Activated CD8-positive, alpha-beta T cell treated with anti-CD3 and anti-CD28 coated beads for 36 hours (primary cell): ENCODE measurements at regions not wholly inside any gene's neighbourhood (a gene's known extent, or its start where the extent isn't known, plus 50 kb on each side); places are given as distances from the start of the nearest gene placed in this dataset.

Experiments used
- ATAC-seq: fragments of 200-7000 bp; cut with Tn5 transposase; one replicate; pipeline ENCODE4 v1.10.0; 2021; ENCODE audit warnings: mild to moderate bottlenecking, moderate library complexity
- CTCF ChIA-PET: fragments of 350-600 bp; sonication (Branson Sonifier 250); formaldehyde crosslinking; loops from one replicate; lab custom pipeline; 2021; ENCODE audit warnings: antibody characterized with exemption; lab: Charles Lee
- POLR2A ChIA-PET: fragments of 350-600 bp; sonication (Branson Sonifier 250); formaldehyde crosslinking; loops from one replicate; lab custom pipeline; 2021; ENCODE audit warnings: antibody characterized with exemption; lab: Charles Lee
- DNase-seq: peaks from one replicate; pipeline ENCODE4 v3.0.0-alpha.2; 2020
- H3K27ac Mint-ChIP-seq: one replicate; pipeline ENCODE4 v1.8.0; 2021; ENCODE audit warnings: mild to moderate bottlenecking, mixed read lengths
- H3K27me3 Mint-ChIP-seq: one replicate; pipeline ENCODE4 v1.8.0; 2021; ENCODE audit warnings: mixed read lengths
- H3K36me3 Mint-ChIP-seq: one replicate; pipeline ENCODE4 v1.8.0; 2021; ENCODE audit warnings: low read depth, mixed read lengths
- H3K4me1 Mint-ChIP-seq: one replicate; pipeline ENCODE4 v1.8.0; 2021; ENCODE audit warnings: low read depth, mixed read lengths
- H3K4me3 Mint-ChIP-seq: one replicate; pipeline ENCODE4 v1.8.0; 2021; ENCODE audit warnings: mild to moderate bottlenecking, moderate library complexity, mixed read lengths
- H3K9me3 Mint-ChIP-seq: one replicate; pipeline ENCODE4 v1.8.0; 2021; ENCODE audit warnings: mixed read lengths
- CTCF ChIP-seq: fragments of 200-600 bp; IDR thresholded peaks from one replicate; pipeline ENCODE4 v1.8.0; 2022; ENCODE audit warnings: antibody characterized with exemption, mild to moderate bottlenecking
- intact Hi-C: fragments of 100-400 bp; cut with micrococcal nuclease; formaldehyde crosslinking; loops from one replicate; pipeline ENCODE4 v1.10.0; 2022

GRCh38 chr16:48687421-48688038, 77.5 kb upstream of the N4BP1 start:
- TF ChIP-seq CTCF: peak; percentile 76
- ATAC-seq: peak; percentile 71
- Mint-ChIP-seq H3K27ac (no peak overlapping the region), H3K4me3 (no peak overlapping the region), H3K9me3 (no peaks in the 10 kb centered on the region), H3K4me1 (peaks cover 2% of the 10 kb centered on the region), H3K27me3 (peaks cover 10% of the 10 kb centered on the region), H3K36me3 (no peaks in the 10 kb centered on the region)
- DNase-seq: peak; percentile 59
- POLR2A ChIA-PET: no interaction called here
- CTCF ChIA-PET: interaction anchor here (0.6 to 1.8 kb wide), 17 partner anchors 8 to 1226 kb away, joined by 3 to 8 read pairs (median 4); no protein-coding TSS in a partner anchor
- intact Hi-C loops: loop anchor here (5.0 kb wide), 1 partner anchor 660 kb away; no protein-coding TSS in a partner anchor

GRCh38 chr16:48684148-48684547, 74.2 kb upstream of the N4BP1 start:
- intact Hi-C loops: no loop called here

GRCh38 chr16:48682971-48683370, 73.0 kb upstream of the N4BP1 start:
- Mint-ChIP-seq H3K27me3 (peaks cover 13% of the 10 kb centered on the region), H3K36me3 (no peaks in the 10 kb centered on the region), H3K4me1 (peaks cover 2% of the 10 kb centered on the region), H3K9me3 (no peaks in the 10 kb centered on the region), H3K27ac (no peak overlapping the region), H3K4me3 (no peak overlapping the region)
- intact Hi-C loops: no loop called here
- ATAC-seq (no peak), DNase-seq (no peak)
- POLR2A ChIA-PET: no interaction called here
- CTCF ChIA-PET: interaction anchor here (0.6 kb wide), 1 partner anchor 13 kb away, joined by 4 read pairs; no protein-coding TSS in a partner anchor
- TF ChIP-seq CTCF: no peak

More at GRCh38 chr16:48684148-48684547, 74.2 kb upstream of the N4BP1 start:
- Mint-ChIP-seq H3K27me3 (peaks cover 11% of the 10 kb centered on the region), H3K9me3 (no peaks in the 10 kb centered on the region), H3K4me1 (peaks cover 2% of the 10 kb centered on the region), H3K36me3 (no peaks in the 10 kb centered on the region), H3K4me3 (no peak overlapping the region), H3K27ac (no peak overlapping the region)
- ATAC-seq: no peak
- no peak for DNase-seq
- CTCF ChIA-PET: no interaction called here
- no peak for TF ChIP-seq CTCF
- POLR2A ChIA-PET: no interaction called here

- H3K27me3 Mint-ChIP-seq: peaks cover 10% of the 10 kb centered on the region
- no peak for TF ChIP-seq CTCF
- H3K4me1 Mint-ChIP-seq: peaks cover 2% of the 10 kb centered on the region
- CTCF ChIA-PET: no interaction called here
- no peak overlapping the region for H3K4me3 Mint-ChIP-seq
- ATAC-seq: no peak
- no peak for DNase-seq
- intact Hi-C loops: no loop called here
- H3K36me3 Mint-ChIP-seq: no peaks in the 10 kb centered on the region
- POLR2A ChIA-PET: no interaction called here
- H3K9me3 Mint-ChIP-seq: no peaks in the 10 kb centered on the region
- no peak overlapping the region for H3K27ac Mint-ChIP-seq
Observed at GRCh38 chr16:48681520-48681919, 71.5 kb upstream of the N4BP1 start.

- ChIA-PET CTCF (no interaction called here), POLR2A (no interaction called here)
- DNase-seq (no peak), ATAC-seq (no peak)
- peaks cover 2% of the 10 kb centered on the region for H3K4me1 Mint-ChIP-seq
- peaks cover 4% of the 10 kb centered on the region for H3K27me3 Mint-ChIP-seq
- no peaks in the 10 kb centered on the region for H3K9me3 Mint-ChIP-seq
- H3K4me3 Mint-ChIP-seq: no peak overlapping the region
- H3K27ac Mint-ChIP-seq: no peak overlapping the region
- no peaks in the 10 kb centered on the region for H3K36me3 Mint-ChIP-seq
- TF ChIP-seq CTCF: no peak
- intact Hi-C loops: no loop called here
Observed at GRCh38 chr16:48680881-48681280, 70.9 kb upstream of the N4BP1 start.
